HG03039 (cell line): ENCODE measurements at regions not wholly inside any gene's neighbourhood (a gene's known extent, or its start where the extent isn't known, plus 50 kb on each side); places are given as distances from the start of the nearest gene placed in this dataset.

Experiments
- ATAC-seq: cut with Tn5 transposase; IDR thresholded peaks from one replicate; pipeline ENCODE4 v1.9.1; 2021; ENCODE audit warnings: mild to moderate bottlenecking, moderate library complexity; ENCODE audit not compliant: unreplicated experiment

DNA sequence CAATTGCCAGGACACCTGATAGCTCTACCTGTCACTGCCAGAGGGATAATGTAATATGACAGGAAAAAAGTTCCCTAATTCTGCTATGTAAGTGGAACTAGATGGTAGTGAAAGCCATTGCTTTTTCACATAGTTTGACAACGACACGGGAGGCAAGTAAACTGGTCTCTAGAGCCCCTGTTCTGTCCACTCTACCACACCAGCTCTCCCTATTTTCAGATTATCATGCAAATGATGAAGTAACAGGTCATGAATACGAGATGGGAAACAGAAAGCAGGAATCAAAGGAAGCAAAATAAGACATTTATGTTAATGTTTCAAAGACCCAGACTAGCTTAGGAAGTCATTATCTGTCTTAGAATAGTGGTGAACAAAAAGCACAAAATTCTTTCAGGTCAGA lies 56.2 kb downstream of the TAF11L14 start:
- ATAC-seq, result no peak

DNA sequence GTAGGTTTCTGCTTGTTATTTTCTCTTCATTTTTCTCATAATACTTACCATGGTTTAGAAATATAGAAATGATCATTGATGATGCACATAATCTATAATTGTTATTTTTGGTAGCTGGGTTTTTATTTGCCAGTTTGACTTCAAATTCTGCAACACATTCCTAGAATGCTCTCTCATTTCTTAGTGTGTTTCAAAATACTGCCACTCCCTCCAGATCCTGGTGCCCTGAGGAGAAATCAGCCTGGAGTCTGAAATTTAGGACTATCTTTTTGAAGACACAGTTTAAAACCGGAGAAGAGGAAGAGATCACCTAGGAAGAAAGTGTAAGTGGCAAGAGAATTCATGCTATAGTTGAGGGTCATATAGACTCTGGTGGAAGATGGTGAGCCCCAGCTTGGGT lies 57.5 kb downstream of the TAF11L14 start:
- ATAC-seq, result no peak

DNA sequence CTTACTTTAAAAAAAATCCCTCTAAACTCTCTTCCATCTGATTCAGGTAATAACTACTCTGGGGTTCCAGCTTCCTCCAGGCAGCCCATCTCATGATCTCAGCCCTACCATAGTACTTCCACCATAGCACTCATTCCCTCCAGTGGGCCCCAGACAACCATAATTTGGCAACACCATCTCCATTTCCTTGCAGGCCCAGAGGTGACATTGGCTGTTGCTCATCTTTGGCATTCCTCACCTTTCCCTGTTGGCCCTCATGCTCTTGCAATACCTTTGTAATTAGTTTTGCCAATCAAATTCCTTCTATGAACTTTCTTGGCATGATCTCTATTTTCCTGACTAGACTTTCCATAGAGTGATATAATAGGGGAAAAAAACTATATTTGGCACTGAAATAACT lies 60.1 kb downstream of the TAF11L14 start:
- no peak for ATAC-seq

DNA sequence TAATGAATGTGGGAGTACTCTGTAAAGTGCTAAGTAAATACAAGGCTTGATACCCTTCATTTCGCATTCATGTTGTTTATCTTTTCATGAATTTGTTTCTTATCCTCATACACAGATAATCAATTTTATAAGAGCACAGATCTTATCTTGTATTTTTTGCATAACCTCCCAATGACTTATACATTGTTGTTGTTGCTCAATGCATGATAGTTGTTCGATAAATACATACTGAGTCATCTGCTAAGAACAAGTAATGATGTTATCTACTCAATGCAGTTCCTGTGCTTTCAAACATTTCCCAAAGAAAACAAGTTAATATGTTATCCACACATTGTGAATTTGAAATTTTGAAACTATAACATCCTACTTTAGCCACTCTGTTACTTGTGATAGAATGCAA lies 60.7 kb downstream of the TAF11L14 start:
- no peak for ATAC-seq

DNA sequence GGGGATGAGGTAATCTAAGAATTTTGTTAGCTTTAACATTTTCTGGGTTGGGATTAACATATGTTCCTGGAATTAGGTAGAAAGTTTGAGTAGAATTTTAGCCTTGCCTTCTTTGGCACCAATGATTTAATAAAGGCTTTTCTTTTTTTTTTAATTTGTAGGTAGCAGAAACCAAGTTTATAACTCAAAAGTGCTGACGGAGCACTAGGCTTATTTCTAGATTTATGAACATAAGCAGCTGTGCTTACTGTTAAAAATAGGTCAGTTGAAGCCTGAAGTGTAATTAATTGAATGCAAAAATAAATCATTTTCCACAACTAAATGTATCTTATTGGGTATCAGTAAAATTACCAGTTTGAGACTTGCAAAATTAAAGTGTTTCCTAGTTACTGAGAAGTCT lies 62.4 kb downstream of the TAF11L14 start:
- no peak for ATAC-seq

DNA sequence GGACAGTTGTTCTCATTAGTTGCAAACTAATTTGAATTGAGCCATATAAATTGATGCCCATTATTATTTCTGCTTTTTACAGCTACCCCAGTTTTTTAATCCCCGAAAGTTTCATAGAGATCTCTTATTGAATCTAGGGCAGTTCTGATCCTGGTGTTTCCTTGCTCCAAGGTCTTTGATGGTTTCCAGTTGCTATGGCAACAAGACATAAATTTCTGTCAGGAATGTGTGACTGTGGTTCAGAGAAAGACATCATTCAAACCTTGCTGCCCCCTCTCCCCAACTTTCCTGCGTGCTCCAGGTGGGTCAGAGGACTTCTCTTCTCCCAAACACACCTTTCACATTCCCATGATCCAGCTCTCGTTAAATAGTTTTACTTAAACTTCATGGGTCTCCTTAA lies 63.4 kb downstream of the TAF11L14 start:
- no peak for ATAC-seq

- no peak for ATAC-seq
Measured at GRCh38 chr5:17709011-17709710, 74.9 kb downstream of the TAF11L14 start.

DNA sequence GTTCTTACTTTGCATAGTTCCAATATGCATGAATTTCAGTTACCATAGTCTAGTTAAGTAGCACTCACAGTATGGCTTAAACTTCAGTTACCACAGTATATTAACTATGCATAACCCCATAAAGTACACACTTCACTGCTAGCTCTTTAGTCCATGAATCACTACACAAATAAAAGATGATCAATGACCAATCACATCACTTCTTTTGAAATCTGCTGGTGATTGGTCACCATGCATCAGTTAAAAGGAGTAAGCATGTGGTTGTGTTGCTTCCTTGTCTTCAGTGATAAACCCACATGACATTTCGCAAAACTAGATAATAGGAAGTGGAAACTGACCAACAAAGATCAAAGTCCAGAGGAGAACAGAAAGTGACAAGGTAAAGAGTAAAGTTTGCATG lies 79.0 kb downstream of the TAF11L14 start:
- no peak for ATAC-seq

DNA sequence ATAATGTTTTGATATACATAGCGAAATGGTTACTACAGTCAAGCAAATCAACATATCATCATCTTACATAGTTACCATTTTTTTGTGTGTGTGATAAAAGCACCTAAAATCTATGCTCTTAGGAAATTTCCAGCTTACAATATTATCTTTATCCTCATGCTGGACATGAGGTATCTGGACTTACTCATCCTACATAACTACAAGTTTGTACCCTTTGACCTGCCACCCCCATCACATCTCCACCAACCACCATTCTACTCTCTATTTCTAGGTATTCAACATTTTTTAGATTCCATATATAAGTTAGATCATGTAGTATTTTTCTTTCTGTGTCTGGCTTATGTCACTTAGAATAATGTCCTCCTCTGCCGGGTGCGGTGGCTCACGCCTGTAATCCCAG lies 79.9 kb downstream of the TAF11L14 start:
- ATAC-seq, result no peak

GRCh38 chr5:17719592-17719991 lies 85.3 kb downstream of the TAF11L14 start:
- ATAC-seq, result no peak

DNA sequence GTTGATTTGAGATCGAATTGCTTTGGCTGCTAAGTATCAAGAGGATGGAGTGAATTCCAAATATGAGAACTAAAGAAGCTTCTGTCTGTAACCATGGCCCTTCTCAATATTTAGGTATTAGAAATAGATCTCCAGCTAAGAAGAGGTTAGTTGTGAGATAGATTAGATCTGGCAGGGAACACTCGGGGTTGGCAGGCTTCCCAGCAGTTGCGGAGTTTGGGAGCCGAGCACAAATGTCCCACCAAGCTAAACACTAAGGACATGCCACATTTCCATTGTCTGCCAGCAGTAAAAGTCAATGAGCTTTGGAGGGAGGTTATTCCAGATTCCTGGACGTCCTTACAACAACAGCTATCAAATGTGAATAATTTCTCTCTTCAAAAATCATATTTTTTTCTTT lies 85.8 kb downstream of the TAF11L14 start:
- no peak for ATAC-seq

- ATAC-seq, result no peak
Measured at GRCh38 chr5:17723876-17724275, 89.6 kb downstream of the TAF11L14 start.

GRCh38 chr5:17727098-17727497 lies 92.8 kb downstream of the TAF11L14 start:
- no peak for ATAC-seq

DNA sequence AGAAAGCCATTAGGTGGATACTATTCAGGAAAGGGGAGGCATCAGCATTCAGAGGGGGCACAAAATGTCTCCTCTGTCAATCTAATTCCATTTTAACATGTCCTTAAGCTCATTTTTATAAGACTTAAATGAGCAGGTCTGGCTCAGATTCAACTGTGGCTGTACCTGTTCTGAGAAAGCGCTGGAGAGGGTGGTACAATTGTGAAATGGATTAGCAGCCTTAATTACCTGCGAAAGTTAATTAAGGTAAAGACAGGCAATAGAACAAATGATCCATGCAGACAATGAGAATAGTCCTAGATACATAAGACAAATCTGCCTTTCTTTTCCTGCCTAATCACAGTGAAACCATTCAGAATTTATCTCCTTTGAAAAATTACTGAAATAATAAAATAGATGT lies 96.2 kb downstream of the TAF11L14 start:
- ATAC-seq, result no peak

DNA sequence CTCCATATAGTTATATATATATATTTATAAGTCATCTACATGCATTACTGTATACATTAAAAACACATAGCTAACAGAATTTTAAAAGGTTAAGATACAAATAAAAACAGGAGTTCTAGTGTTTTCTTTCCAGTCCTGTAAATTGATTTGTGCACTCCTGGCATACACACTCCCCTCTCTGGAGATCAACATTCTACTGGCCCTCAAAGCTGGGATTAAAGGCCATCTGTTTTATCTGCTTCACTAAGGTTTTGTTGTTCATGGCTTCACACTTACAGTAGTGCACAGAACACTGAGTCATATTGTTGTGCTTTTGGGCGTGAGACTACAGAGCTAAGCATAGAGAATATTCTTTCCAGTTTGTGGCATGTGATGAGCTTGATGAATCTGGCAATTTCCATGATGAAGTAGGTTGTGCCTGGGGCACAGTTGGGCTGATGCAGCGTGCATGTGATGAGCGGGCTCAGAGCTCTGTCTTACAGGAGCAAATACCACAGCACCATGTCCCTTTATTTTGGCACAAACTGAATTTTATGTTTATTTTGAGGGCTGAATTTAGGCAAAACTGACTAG lies 98.2 kb downstream of the TAF11L14 start:
- no peak for ATAC-seq

- no peak for ATAC-seq
Measured at GRCh38 chr5:17734011-17734410, 99.8 kb downstream of the TAF11L14 start.

DNA sequence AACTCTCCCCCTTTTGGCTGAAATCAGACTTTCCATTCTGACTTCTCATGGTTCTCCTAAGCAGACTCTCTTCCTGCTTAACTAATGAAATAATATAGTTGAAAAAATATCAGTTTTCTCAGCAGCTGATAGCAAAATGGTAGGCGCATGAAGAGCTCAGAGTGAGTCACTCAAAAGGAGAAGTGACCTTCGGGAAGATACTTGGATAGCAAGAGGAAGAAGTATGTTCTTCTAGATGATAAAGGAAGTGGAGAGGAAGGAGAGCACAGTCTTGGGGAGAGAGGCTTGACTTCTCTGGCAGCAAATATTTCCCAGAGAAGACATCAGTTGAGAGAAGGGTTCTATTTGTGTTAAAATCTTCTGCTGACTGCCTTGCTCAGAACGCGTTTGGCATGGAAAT lies 101.5 kb downstream of the TAF11L14 start:
- ATAC-seq, result no peak

DNA sequence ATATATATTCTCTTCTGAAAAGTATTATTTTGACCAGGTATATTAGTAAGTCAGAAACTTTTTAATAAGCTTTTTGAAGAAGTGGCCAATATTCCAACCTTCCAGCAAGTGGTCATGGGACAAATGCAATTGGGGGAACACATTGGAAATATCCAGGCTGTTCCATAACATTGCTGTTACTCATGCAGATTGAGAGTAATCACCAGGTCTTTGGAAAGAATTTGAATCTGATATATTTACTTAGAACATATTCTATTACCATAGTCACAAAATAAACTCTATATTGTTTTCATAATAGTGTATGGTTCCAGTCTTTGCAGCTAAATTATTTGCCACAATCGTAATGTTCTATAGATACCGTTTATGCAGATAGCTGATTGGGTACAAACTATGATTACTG lies 102.8 kb downstream of the TAF11L14 start:
- no peak for ATAC-seq

DNA sequence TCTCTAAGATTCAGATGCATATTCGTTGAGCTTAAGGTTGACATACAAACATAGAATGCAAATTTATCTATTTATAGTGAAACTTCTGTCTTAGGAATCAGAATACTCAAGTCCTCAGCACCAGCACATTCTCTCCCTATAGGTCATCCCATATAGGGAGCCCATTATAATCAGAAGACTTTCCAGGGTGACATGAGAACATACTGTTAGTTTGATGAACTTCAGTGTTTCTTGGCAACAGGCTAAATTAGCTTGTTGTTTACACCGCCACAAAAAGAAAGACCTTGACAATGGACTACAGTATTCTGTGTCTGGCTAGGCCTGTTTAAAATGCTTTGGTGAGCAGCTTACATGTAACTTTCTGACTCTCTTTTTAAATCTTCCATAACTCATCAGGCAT lies 104.2 kb downstream of the TAF11L14 start:
- no peak for ATAC-seq

DNA sequence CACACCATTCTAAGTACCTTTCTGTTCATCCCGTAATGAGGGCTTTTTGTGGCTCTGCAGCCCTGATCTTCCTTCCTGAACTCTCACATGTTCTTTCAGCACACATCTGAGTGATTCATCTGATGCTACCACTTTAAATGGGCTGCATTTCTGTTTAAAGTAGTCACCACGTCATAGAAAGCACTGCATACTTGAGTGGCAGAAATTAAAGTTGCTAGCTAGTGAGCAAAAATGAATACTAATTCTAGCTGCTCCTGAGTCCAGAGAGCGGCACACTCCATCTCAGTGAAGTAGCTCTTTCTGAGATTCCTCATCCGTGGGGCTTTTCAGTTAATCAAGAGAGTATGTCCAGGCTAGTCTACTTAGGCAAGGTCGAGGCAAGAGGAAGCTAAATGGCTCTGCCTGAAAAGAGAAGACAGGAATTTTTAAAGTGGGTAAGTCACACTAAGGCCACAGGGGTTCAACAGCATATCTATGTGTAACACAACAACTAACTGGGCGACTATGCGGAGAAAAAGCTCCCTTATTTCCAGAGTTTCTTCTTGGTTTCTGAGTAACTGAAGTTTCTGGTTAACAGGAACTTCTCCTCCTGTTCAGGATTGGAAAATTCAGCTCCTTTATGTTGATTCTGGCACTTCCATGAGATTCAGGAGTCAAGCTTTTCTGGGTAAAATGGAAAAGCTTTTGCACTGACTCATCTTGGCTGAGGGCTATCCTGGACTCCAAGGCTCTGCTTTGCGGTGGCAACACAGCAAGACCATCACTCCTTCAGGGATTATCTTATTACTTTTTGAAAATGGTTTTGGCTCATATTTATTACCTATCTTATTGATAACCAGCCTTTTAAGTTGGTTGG lies 109.5 kb downstream of the TAF11L14 start:
- no peak for ATAC-seq

GRCh38 chr5:17748201-17748600 lies 113.9 kb downstream of the TAF11L14 start:
- ATAC-seq, result no peak

DNA sequence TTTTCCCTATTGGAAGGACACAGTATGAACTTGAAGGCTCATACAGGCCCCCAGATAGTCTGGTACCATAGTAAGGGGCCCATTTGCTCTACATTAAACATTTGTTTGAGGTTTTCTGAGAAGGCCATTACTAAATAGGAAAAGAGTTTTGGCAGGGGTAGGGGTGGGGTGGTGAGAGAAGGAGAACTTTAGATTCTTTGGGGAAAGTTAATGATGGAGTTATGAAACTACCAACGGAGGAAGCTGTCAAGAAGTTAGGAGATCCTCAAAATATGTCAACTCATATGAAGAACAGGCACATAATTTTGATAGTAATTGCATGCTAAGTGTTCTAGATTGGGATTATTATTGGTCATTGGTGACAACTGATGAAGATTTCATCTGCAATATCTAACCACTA lies 114.7 kb downstream of the TAF11L14 start:
- ATAC-seq, result no peak
